NCI-H1092 treated with DMSO at 0.1 percent for 48 hours (cell line): ENCODE measurements at regions not wholly inside any gene's neighbourhood (a gene's known extent, or its start where the extent isn't known, plus 50 kb on each side); places are given as distances from the start of the nearest gene placed in this dataset.
"Not testable (repeated sequence)": the region's sequence is repeated elsewhere in the genome, so short reads cannot be mapped to it uniquely, and the experiment has no call there.

Source experiments
- DNase-seq: peaks from one replicate; lab custom pipeline; 2025; lab: John Stamatoyannopoulos, UW

- no peak for DNase-seq
Measured at GRCh38 chr5:58018016-58018415, 441.9 kb downstream of the PLK2 start.

- no peak for DNase-seq
Measured at GRCh38 chr5:58016877-58017276, 443.0 kb downstream of the PLK2 start.

- DNase-seq = no peak
Measured at GRCh38 chr5:58016358-58016757, 443.5 kb downstream of the PLK2 start.

- DNase-seq = no peak
Measured at GRCh38 chr5:58015175-58015574, 444.7 kb downstream of the PLK2 start.

GRCh38 chr5:58013542-58014258, 446.2 kb downstream of the PLK2 start:
- DNase-seq = no peak

GRCh38 chr5:58012801-58013315, 447.0 kb downstream of the PLK2 start:
- DNase-seq = no peak

GRCh38 chr5:58012102-58012501, 447.8 kb downstream of the PLK2 start:
- no peak for DNase-seq

- no peak for DNase-seq
Measured at GRCh38 chr5:58011301-58011700, 448.6 kb downstream of the PLK2 start.

GRCh38 chr5:58009754-58010153, 450.1 kb downstream of the PLK2 start:
- no peak for DNase-seq

GRCh38 chr5:58002323-58002722, 457.6 kb downstream of the PLK2 start:
- DNase-seq = no peak

- no peak for DNase-seq
Measured at GRCh38 chr5:57993866-57994265, 466.0 kb downstream of the PLK2 start.

- no peak for DNase-seq
Measured at GRCh38 chr5:57989378-57989777, 470.5 kb downstream of the PLK2 start.

GRCh38 chr5:57988813-57989212, 471.1 kb downstream of the PLK2 start:
- no peak for DNase-seq

GRCh38 chr5:57987552-57987951, 472.3 kb downstream of the PLK2 start:
- DNase-seq = no peak

GRCh38 chr5:57986761-57987341, 473.0 kb downstream of the PLK2 start:
- DNase-seq = no peak

GRCh38 chr5:57983426-57983825, 476.5 kb downstream of the PLK2 start:
- DNase-seq = no peak

GRCh38 chr5:57979671-57980070, 480.2 kb downstream of the PLK2 start:
- no peak for DNase-seq

GRCh38 chr5:57976506-57976905, 483.4 kb downstream of the PLK2 start:
- DNase-seq = no peak

- DNase-seq = not testable (repeated sequence)
Measured at GRCh38 chr5:57972099-57972498, 487.8 kb downstream of the PLK2 start.

- no peak for DNase-seq
Measured at GRCh38 chr5:57960569-57960968, 478.0 kb upstream of the ACTBL2 start.

- no peak for DNase-seq
Measured at GRCh38 chr5:57956636-57957035, 474.0 kb upstream of the ACTBL2 start.

GRCh38 chr5:57955511-57955910, 472.9 kb upstream of the ACTBL2 start:
- DNase-seq = no peak

GRCh38 chr5:57953792-57954191, 471.2 kb upstream of the ACTBL2 start:
- no peak for DNase-seq
